ENCODE measurements at regions not wholly inside any gene's neighbourhood (a gene's known extent, or its start where the extent isn't known, plus 50 kb on each side); places are given as distances from the start of the nearest gene placed in this dataset.

- Histone ChIP-seq H4K91ac (replicated peaks; ENCODE audit: insufficient read length, low read length) (no peak overlapping the region), H3K79me1 (ENCODE audit: low read depth, low read length) (no peaks in the 10 kb centered on the region), H4K5ac (ENCODE audit: insufficient read length, low read depth, low read length) (no peak overlapping the region), H3K23ac (ENCODE audit: insufficient read length) (no peak overlapping the region), H4K8ac (ENCODE audit: extremely low read depth, insufficient read depth, low read length) (no peak overlapping the region), H2BK15ac (ENCODE audit: low read length) (no peak overlapping the region), H3K27ac (ENCODE audit: low read depth, low read length) (no peak overlapping the region), H2BK120ac (replicated peaks; ENCODE audit: low read depth, low read length) (no peak overlapping the region), H3K4me3 (ENCODE audit: extremely low read depth in 1 of 4, insufficient read depth in 2 of 4, low read depth in 3 of 4, low read length in 4 of 4) (no peak overlapping the region), H2BK20ac (ENCODE audit: low read length) (no peak overlapping the region), H3K4me2 (ENCODE audit: insufficient read depth in 1 of 2, low read depth in 2 of 2, low read length in 2 of 2) (no peak overlapping the region), H2AK5ac (ENCODE audit: low read depth, low read length) (no peak overlapping the region), H2AFZ (ENCODE audit: low read length) (no peak overlapping the region), H3K9me3 (ENCODE audit: insufficient read depth in 2 of 2, low read depth in 1 of 2, low read length in 1 of 2) (no peaks in the 10 kb centered on the region), H3K18ac (ENCODE audit: extremely low read depth, low read length) (no peak overlapping the region), H3K14ac (ENCODE audit: insufficient read length) (no peak overlapping the region), H3K27me3 (replicated peaks in 1 of 4; ENCODE audit: control insufficient read depth in 3 of 4, extremely low read depth in 1 of 4, insufficient read depth in 3 of 4, low read length in 3 of 4) (peaks cover 0 to 3% (median under 1%) of the 10 kb centered on the region in 4 experiments; a peak in 1 of 7 replicates), H3K9ac (replicated peaks in 1 of 4; ENCODE audit: extremely low read depth in 1 of 4, low read depth in 3 of 4, low read length in 3 of 4) (no peak overlapping the region), H3K36me3 (ENCODE audit: control insufficient read depth in 2 of 4, insufficient read depth in 4 of 4, low read length in 3 of 4) (no peaks in the 10 kb centered on the region), H3K56ac (replicated peaks; ENCODE audit: insufficient read length, low read depth, low read length) (peak overlapping the region; percentile 71), H2BK12ac (ENCODE audit: low read depth, low read length) (no peak overlapping the region), H3K79me2 (ENCODE audit: control insufficient read depth in 1 of 2, insufficient read depth in 2 of 2, low read length in 2 of 2) (no peaks in the 10 kb centered on the region), H4K20me1 (replicated peaks in 1 of 2; ENCODE audit: control insufficient read depth in 1 of 2, insufficient read depth in 2 of 2, low read length in 2 of 2) (peaks cover 0 to 5% of the 10 kb centered on the region in 2 experiments), H3K23me2 (ENCODE audit: low read depth, low read length) (peaks cover 6% of the 10 kb centered on the region; the same call in 1 of the 2 replicates), H2BK5ac (ENCODE audit: low read depth, low read length) (no peak overlapping the region), H3K4me1 (replicated peaks in 1 of 4; ENCODE audit: control insufficient read depth in 3 of 4, insufficient read depth in 4 of 4, low read length in 3 of 4) (no peaks in the 10 kb centered on the region), H3K4ac (replicated peaks; ENCODE audit: insufficient read length, low read depth, low read length) (no peak overlapping the region)
- ChIA-PET POLR2A (ENCODE audit: partially characterized antibody) (no interaction called here), CTCF (ENCODE audit: partially characterized antibody) (no interaction called here)
- FAIRE-seq (no peak), DNase-seq (ENCODE audit: low read depth in 1 of 2, low spot score in 2 of 2) (no peak)
- TF ChIP-seq TCF12 (IDR thresholded peaks at IDR 0.05; ENCODE audit: low read depth, low read length) (no peak), HDAC2 (IDR thresholded peaks at IDR 0.05; ENCODE audit: borderline replicate concordance in 1 of 2, low read depth in 2 of 2, low read length in 2 of 2) (no peak), PHF8 (conservative IDR thresholded peaks at IDR 0.05; ENCODE audit: low read depth, low read length) (no peak)
- TF ChIP-seq, protein P1, sequence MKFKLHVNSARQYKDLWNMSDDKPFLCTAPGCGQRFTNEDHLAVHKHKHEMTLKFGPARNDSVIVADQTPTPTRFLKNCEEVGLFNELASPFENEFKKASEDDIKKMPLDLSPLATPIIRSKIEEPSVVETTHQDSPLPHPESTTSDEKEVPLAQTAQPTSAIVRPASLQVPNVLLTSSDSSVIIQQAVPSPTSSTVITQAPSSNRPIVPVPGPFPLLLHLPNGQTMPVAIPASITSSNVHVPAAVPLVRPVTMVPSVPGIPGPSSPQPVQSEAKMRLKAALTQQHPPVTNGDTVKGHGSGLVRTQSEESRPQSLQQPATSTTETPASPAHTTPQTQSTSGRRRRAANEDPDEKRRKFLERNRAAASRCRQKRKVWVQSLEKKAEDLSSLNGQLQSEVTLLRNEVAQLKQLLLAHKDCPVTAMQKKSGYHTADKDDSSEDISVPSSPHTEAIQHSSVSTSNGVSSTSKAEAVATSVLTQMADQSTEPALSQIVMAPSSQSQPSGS (IDR thresholded peaks at IDR 0.05; ENCODE audit: low read length), result no peak
Measured at GRCh38 chr7:69263550-69263949, 334.7 kb upstream of the AUTS2 start.

Measured in H1 (cell line).